ENCODE measurements at regions not wholly inside any gene's neighbourhood (a gene's known extent, or its start where the extent isn't known, plus 50 kb on each side); places are given as distances from the start of the nearest gene placed in this dataset.

- DNase-seq (ENCODE audit: low read depth in 3 of 3), result no peak
Observed at GRCh38 chr1:5238351-5239130, 584.1 kb downstream of the AJAP1 start.

GRCh38 chr1:5235355-5235899 lies 581.0 kb downstream of the AJAP1 start:
- no peak for DNase-seq (ENCODE audit: low read depth in 3 of 3)

- DNase-seq (ENCODE audit: low read depth in 3 of 3), result no peak
Observed at GRCh38 chr1:5232537-5232936, 578.1 kb downstream of the AJAP1 start.

GRCh38 chr1:5231541-5232315 lies 577.3 kb downstream of the AJAP1 start:
- DNase-seq (ENCODE audit: low read depth in 3 of 3), result no peak

- no peak for DNase-seq (ENCODE audit: low read depth in 3 of 3)
Observed at GRCh38 chr1:5227114-5227513, 572.7 kb downstream of the AJAP1 start.

- DNase-seq (ENCODE audit: low read depth in 3 of 3), result no peak
Observed at GRCh38 chr1:5225707-5226704, 571.6 kb downstream of the AJAP1 start.

GRCh38 chr1:5223206-5223605 lies 568.8 kb downstream of the AJAP1 start:
- no peak for DNase-seq (ENCODE audit: low read depth in 3 of 3)

GRCh38 chr1:5222626-5223025 lies 568.2 kb downstream of the AJAP1 start:
- no peak for DNase-seq (ENCODE audit: low read depth in 3 of 3)

- DNase-seq (ENCODE audit: low read depth in 3 of 3), result no peak
Observed at GRCh38 chr1:5221451-5221850, 567.0 kb downstream of the AJAP1 start.

GRCh38 chr1:5220821-5221220 lies 566.4 kb downstream of the AJAP1 start:
- DNase-seq (ENCODE audit: low read depth in 3 of 3), result no peak

- no peak for DNase-seq (ENCODE audit: low read depth in 3 of 3)
Observed at GRCh38 chr1:5220421-5220820, 566.0 kb downstream of the AJAP1 start.

- no peak for DNase-seq (ENCODE audit: low read depth in 3 of 3)
Observed at GRCh38 chr1:5200006-5200405, 545.6 kb downstream of the AJAP1 start.

GRCh38 chr1:5198328-5198727 lies 543.9 kb downstream of the AJAP1 start:
- no peak for DNase-seq (ENCODE audit: low read depth in 3 of 3)

- no peak for DNase-seq (ENCODE audit: low read depth in 3 of 3)
Observed at GRCh38 chr1:5191470-5191869, 537.1 kb downstream of the AJAP1 start.

- no peak for DNase-seq (ENCODE audit: low read depth in 3 of 3)
Observed at GRCh38 chr1:5189384-5189783, 535.0 kb downstream of the AJAP1 start.

GRCh38 chr1:5165762-5166161 lies 511.4 kb downstream of the AJAP1 start:
- no peak for DNase-seq (ENCODE audit: low read depth in 3 of 3)

GRCh38 chr1:5164158-5164557 lies 509.7 kb downstream of the AJAP1 start:
- no peak for DNase-seq (ENCODE audit: low read depth in 3 of 3)

GRCh38 chr1:5161372-5161771 lies 507.0 kb downstream of the AJAP1 start:
- DNase-seq (ENCODE audit: low read depth in 3 of 3), result no peak

- no peak for DNase-seq (ENCODE audit: low read depth in 3 of 3)
Observed at GRCh38 chr1:5157175-5157574, 502.8 kb downstream of the AJAP1 start.

- DNase-seq (ENCODE audit: low read depth in 3 of 3), result no peak
Observed at GRCh38 chr1:5156416-5157120, 502.2 kb downstream of the AJAP1 start.

GRCh38 chr1:5151511-5151910 lies 497.1 kb downstream of the AJAP1 start:
- DNase-seq (ENCODE audit: low read depth in 3 of 3), result no peak
